Tibial nerve (tissue), 4 donors: ENCODE measurements at regions not wholly inside any gene's neighbourhood (a gene's known extent, or its start where the extent isn't known, plus 50 kb on each side); places are given as distances from the start of the nearest gene placed in this dataset.

Experiments used
- DNase-seq, 2 donors: peaks; one replicate each; pipeline ENCODE4 v3.0.0-alpha.2; 2019; ENCODE audit warnings: low spot score in 2 of 2
- H3K27ac ChIP-seq, 4 donors: fragments of 200-600 bp; sonication (generic) in 3 of 4; one replicate each; pipeline ENCODE4 v1.5.1; 2017 to 2019; ENCODE audit warnings: mild to moderate bottlenecking in 1 of 4
- H3K27me3 ChIP-seq, 2 donors: fragments of 200-600 bp; sonication (generic) in 1 of 2; one replicate each; pipeline versions ENCODE4 v1.5.1 to v1.6.0; 2017 to 2019
- H3K36me3 ChIP-seq, 3 donors: fragments of 200-600 bp; sonication (generic); one replicate each; pipeline ENCODE4 v1.5.1; 2018 to 2019
- H3K4me1 ChIP-seq, 4 donors: fragments of 200-600 bp; sonication (generic) in 3 of 4; one replicate each; pipeline ENCODE4 v1.5.1; 2017 to 2019
- H3K4me3 ChIP-seq, 4 donors: fragments of 200-600 bp; sonication (generic) in 3 of 4; one replicate each; pipeline ENCODE4 v1.5.1; 2017 to 2019; ENCODE audit warnings: mild to moderate bottlenecking in 1 of 4, moderate library complexity in 1 of 4
- H3K9me3 ChIP-seq, 4 donors: fragments of 200-600 bp; sonication (generic) in 3 of 4; one replicate each; pipeline ENCODE4 v1.5.1; 2017 to 2019
- CTCF ChIP-seq, 5 experiments: fragments of 200-600 bp in 3 of 5; fragments of 450-650 bp in 2 of 5; sonication (generic) in 3 of 5; IDR thresholded peaks; one replicate each; pipeline ENCODE4 v1.5.1; 2016 to 2019; ENCODE audit warnings: antibody characterized with exemption in 5 of 5, mild to moderate bottlenecking in 3 of 5, moderate library complexity in 2 of 5
- EP300 ChIP-seq, 2 donors: sonication (generic); formaldehyde crosslinking; IDR thresholded peaks; one replicate each; pipeline ENCODE4 v1.6.1; 2017; ENCODE audit warnings: antibody characterized with exemption in 2 of 2, mild to moderate bottlenecking in 1 of 2
- POLR2A ChIP-seq, 2 donors: fragments of 450-650 bp; IDR thresholded peaks; one replicate each; pipeline ENCODE4 v1.6.1; 2017; ENCODE audit warnings: antibody characterized with exemption in 2 of 2, mild to moderate bottlenecking in 2 of 2, moderate library complexity in 2 of 2
- WGBS, 2 donors: methylation state at CpG; one replicate each; pipeline ENCODE4 v1.1.5; 2018; 5-methylcytosine and 5-hydroxymethylcytosine counted together

- no peak overlapping the region for H3K4me3 ChIP-seq
- DNase-seq, result no peak
- no peaks in the 10 kb centered on the region for H3K27me3 ChIP-seq
- no peak for TF ChIP-seq CTCF (IDR thresholded peaks at IDR 0.05)
- no peak for TF ChIP-seq EP300 (IDR thresholded peaks at IDR 0.05)
- peaks cover 0 to 8% (median 0%) of the 10 kb centered on the region in 4 donors for H3K9me3 ChIP-seq
- H3K4me1 ChIP-seq, result peaks cover 0 to 9% (median 0%) of the 10 kb centered on the region in 4 donors
- H3K36me3 ChIP-seq, result no peaks in the 10 kb centered on the region
- 81 to 86% methylated on average over 6 of the region's 6 CpGs for WGBS, 2 donors
- peak overlapping the region in 1 of 4 donors; percentile 1 for H3K27ac ChIP-seq
Measured at GRCh38 chr18:26697186-26697884, 149.0 kb upstream of the KCTD1 start.

- peaks cover 0 to 8% (median 0%) of the 10 kb centered on the region in 4 donors for H3K9me3 ChIP-seq
Measured at GRCh38 chr18:26696786-26697185, 148.4 kb upstream of the KCTD1 start.

GRCh38 chr18:26696308-26696707 lies 148.0 kb upstream of the KCTD1 start:
- DNase-seq, result no peak
- no peaks in the 10 kb centered on the region for H3K36me3 ChIP-seq
- peaks cover 0 to 9% (median 0%) of the 10 kb centered on the region in 4 donors for H3K4me1 ChIP-seq
- H3K4me3 ChIP-seq, result no peak overlapping the region
- H3K9me3 ChIP-seq, result peaks cover 0 to 8% (median 0%) of the 10 kb centered on the region in 4 donors
- peak overlapping the region in 1 of 4 donors; percentile 1 for H3K27ac ChIP-seq
- 33 to 46% methylated on average over 6 of the region's 6 CpGs for WGBS, 2 donors
- TF ChIP-seq CTCF (IDR thresholded peaks at IDR 0.05), result no peak
- no peak for TF ChIP-seq POLR2A (IDR thresholded peaks at IDR 0.05)
- no peak for TF ChIP-seq EP300 (IDR thresholded peaks at IDR 0.05)
- H3K27me3 ChIP-seq, result no peaks in the 10 kb centered on the region

More at GRCh38 chr18:26696786-26697185, 148.4 kb upstream of the KCTD1 start:
- H3K27ac ChIP-seq, result peak overlapping the region in 1 of 4 donors; percentile 1
- H3K27me3 ChIP-seq, result no peaks in the 10 kb centered on the region
- no peak overlapping the region for H3K4me3 ChIP-seq
- H3K4me1 ChIP-seq, result peaks cover 0 to 9% (median 0%) of the 10 kb centered on the region in 4 donors
- TF ChIP-seq POLR2A (IDR thresholded peaks at IDR 0.05) (no peak), EP300 (IDR thresholded peaks at IDR 0.05) (no peak), CTCF (IDR thresholded peaks at IDR 0.05) (no peak)
- no peaks in the 10 kb centered on the region for H3K36me3 ChIP-seq
- WGBS, 2 donors, result 43 to 52% methylated on average over 2 of the region's 2 CpGs
- DNase-seq, result no peak

- WGBS, 2 donors, result 45 to 50% methylated on average over 7 of the region's 7 CpGs
- H3K4me1 ChIP-seq, result no peaks in the 10 kb centered on the region
- TF ChIP-seq EP300 (IDR thresholded peaks at IDR 0.05), result no peak
- no peak for TF ChIP-seq POLR2A (IDR thresholded peaks at IDR 0.05)
- TF ChIP-seq CTCF (IDR thresholded peaks at IDR 0.05), result no peak
- H3K4me3 ChIP-seq, result no peak overlapping the region
- peaks cover 0 to 3% (median 0%) of the 10 kb centered on the region in 4 donors for H3K9me3 ChIP-seq
- no peak for DNase-seq
- H3K27ac ChIP-seq, result no peak overlapping the region
- no peaks in the 10 kb centered on the region for H3K36me3 ChIP-seq
- H3K27me3 ChIP-seq, result no peaks in the 10 kb centered on the region
Measured at GRCh38 chr18:26689226-26689879, 141.0 kb upstream of the KCTD1 start.

GRCh38 chr18:26686532-26686931 lies 138.2 kb upstream of the KCTD1 start:
- TF ChIP-seq CTCF (IDR thresholded peaks at IDR 0.05), result no peak
- no peak for TF ChIP-seq EP300 (IDR thresholded peaks at IDR 0.05)
- TF ChIP-seq POLR2A (IDR thresholded peaks at IDR 0.05), result no peak
- WGBS, 2 donors, result 58 to 62% methylated on average over 3 of the region's 3 CpGs
- no peaks in the 10 kb centered on the region for H3K36me3 ChIP-seq

More at GRCh38 chr18:26686532-26686931, 138.2 kb upstream of the KCTD1 start:
- H3K27me3 ChIP-seq, result no peaks in the 10 kb centered on the region
- no peaks in the 10 kb centered on the region for H3K9me3 ChIP-seq
- DNase-seq, result no peak
- H3K27ac ChIP-seq, result no peak overlapping the region
- no peak overlapping the region for H3K4me3 ChIP-seq
- H3K4me1 ChIP-seq, result no peaks in the 10 kb centered on the region
